Fibroblast of skin of back (primary cell): ENCODE measurements at regions not wholly inside any gene's neighbourhood (a gene's known extent, or its start where the extent isn't known, plus 50 kb on each side); places are given as distances from the start of the nearest gene placed in this dataset.

Experiments
- DNase-seq: peaks from one replicate; pipeline ENCODE4 v3.0.0-alpha.2; 2013

DNA sequence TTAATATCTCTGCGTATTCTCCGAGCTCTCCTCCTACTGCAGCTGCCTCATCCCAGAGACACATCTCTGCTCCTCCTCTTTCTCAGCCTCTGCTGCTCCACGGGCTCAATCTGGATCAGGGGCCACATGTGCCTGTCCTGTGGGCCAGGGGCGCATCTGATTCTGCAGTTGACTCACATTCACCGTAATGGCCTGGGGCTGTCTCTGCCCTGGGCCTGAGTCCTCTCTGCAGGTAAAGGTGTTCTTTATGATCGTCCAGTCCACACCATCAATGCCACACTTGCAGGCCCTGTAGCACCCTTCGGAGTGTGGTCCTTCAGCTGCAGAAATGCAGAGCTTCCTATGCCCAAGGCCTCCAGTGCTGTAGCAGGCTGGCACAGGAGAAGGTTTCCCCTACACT, 154.5 kb downstream of the OAT start:
- no peak for DNase-seq

DNA sequence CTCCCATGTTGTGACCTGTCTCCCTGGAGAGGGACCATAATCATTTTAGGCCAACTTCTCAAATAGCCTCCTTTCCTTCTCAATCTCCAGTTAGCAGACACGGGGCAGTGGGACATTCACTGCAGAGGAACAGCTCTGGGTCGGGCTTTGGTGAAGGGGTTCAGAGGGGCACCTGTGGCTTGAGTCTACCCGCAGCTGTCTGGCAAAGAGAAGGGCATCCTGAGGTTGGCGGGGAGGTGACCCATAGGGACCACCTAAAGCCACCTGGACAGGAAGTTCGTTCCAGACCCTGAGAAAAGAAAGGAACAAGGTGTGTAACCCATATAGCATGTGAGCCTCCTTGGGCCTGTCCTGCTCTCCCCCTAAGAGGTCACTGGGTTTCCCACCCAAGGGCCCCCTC, 155.0 kb downstream of the OAT start:
- DNase-seq, result no peak

DNA sequence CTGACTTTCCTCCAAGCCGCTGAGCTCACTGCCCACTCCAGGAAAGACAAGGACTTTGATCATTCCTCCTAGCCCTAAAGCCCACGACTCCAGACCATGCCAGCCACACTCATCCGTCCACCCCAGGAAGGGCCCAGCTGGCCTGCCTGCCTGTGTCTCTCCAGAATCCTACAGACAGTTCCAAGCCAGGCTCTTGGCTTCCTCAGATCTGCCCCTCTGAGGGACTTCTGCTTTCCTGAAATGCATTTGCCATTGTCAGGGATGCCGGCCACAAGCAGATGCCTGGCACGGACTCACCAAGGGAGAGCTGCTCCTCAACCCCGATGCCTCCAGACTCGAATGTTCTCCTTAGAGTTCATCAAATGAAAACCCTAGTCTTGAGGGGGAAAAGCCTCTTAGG, 155.8 kb downstream of the OAT start:
- DNase-seq, result no peak

DNA sequence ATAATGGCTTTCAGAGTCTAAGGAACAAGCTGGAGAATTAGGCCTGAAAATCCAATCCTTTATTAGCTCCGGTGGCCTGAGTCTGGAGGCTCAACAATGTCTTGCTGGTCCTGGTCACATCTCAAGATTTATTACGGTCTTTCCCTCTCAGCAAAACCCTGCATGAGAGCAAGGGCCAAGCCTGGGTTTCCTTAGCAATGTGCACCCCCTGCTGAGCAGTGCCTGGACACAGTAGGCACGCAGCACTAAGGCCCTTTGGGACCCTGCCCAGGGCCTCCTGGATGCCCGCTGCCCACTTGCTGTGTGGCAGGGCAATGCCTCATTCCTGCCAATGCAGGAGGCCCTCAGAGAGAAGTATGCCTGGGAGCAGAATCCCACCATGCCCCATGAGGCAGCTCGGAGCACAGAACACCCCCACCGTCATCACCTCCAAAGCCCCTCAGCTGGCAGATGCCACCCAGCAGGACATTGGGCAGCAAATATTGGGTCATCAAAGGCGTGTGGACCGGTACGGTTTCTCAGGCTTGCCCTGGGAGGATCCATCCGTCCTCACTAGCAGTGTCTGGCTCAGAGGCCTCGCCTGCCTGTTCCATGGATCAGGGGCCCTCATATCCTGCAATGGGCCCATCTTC, 156.4 kb downstream of the OAT start:
- no peak for DNase-seq

DNA sequence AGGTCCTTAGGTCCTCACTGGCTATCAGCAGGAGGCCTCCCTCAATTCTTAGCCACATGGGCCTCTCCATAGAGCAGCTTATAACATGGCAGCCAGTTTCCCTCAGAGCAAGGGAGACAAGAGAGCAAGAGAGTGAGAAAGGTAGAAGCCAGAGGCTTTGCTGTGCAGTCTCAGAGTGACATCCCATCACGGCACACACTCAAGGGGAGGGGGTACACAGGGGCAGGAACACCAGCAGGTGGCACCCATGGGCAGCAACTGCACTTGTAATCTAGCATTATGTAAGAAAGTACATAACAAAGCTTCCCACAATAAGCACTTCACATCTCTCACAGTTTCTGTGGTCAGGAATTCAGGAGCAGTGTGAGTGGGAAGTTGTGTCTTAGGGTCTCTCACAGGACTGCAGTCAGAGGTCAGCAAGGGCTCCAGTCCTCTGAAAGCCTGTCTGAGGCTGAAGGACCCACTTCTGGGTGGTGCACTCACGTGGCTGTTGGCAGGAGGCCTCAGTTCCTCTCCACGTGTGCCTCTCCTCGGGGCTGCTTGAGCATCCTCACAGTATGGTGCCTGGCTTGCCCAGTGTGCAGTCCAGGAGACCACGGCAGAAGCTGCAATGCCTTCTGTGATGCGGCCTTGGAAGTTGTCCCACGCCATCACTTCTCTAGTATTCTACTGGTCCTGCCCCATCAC, 159.4 kb downstream of the OAT start:
- DNase-seq, result peak; percentile 26

DNA sequence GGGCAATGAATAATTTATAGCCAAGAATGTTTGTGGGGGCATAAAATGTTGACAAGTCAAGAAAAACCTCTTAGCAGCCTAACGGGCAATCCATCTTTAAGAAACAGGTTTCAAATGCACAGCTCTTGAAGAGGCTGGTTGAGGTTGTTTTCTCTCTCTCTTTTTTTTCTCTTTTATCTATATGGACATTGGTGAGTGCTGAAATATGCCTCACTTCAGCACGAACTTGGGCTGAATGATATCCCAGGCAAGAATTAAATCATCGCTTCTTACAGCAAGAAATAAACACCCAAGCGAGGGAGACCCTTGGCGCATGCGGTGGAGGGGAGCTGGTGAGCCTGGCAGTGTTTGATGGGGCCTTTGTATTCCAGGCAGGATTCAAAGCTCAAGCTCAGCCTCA, 160.9 kb downstream of the OAT start:
- DNase-seq, result no peak

DNA sequence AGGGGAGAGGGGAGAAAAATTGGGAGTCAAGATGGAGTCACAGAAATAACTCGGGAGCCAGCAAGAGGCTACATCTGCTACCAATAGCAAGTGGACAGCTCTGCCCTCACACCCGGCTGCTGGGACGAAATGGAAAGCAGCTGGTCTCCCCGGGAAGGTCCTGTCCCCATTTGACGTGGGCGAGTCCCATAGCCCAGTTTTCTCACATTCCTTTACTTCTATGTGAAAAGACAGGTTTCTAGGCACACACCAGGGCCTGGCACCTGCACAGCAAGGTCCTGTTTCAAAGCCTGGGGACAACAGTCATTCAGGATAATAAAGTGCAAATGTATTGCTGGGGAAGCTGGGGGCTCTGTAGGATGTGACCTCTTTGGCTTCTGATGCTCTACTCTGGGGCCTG, 162.6 kb downstream of the OAT start:
- DNase-seq, result no peak

DNA sequence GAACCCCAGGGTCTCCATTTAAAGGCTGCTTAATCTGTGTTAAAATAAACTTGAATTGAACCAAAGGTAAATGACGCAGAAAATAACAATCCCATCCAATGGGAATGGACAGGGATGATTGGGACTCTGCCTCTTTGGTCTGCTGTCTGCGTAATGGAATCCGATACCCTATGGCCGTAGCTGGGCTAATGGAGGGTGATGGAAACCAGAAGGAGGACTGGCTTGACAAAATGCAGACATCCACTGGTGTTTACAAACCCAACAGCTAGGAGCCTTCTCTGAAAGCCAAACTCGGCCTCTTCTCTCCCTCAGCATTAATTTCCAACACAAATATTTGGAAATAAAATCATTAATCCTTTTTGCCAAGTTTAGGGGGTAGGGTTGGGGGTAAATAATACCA, 162.2 kb upstream of the CHST15 start:
- no peak for DNase-seq

DNA sequence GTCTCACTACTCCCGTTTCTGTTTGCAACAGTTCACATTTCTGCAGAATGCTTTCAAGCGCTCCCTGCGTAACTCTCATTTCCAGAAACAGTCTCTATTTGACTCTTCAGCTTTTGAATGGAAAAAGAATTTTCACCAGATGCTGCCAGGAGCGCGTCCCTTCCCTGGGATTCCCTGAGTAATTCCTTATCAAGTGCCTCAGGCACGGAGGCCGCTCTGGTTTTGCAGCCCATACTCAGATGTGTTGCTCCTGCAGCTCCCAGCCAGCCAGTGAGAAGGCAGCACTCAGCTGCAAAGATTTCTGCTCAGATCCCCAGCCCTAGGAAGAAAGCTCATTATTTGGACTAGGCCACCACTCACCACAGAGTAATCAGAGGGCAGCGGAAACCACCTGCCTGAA, 161.1 kb upstream of the CHST15 start:
- no peak for DNase-seq

DNA sequence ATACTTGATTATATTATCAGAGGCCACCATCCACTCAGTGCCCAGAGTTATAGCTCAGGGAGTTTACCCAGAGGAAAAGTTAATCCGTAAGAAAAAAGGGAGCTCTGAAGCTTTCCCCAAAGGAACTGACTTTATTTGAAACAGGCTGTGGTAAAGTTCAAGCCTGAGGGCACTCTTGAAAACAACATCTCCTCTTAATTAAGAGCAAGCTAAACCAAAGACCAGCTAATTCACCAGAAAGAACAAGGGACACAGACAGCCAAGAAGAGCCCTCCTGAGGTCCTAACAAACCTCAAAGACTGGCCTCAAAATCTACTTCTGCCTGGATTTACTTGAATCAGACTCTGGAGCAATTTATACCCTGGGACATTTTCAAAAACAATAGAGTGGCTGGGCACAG, 159.6 kb upstream of the CHST15 start:
- DNase-seq, result no peak

DNA sequence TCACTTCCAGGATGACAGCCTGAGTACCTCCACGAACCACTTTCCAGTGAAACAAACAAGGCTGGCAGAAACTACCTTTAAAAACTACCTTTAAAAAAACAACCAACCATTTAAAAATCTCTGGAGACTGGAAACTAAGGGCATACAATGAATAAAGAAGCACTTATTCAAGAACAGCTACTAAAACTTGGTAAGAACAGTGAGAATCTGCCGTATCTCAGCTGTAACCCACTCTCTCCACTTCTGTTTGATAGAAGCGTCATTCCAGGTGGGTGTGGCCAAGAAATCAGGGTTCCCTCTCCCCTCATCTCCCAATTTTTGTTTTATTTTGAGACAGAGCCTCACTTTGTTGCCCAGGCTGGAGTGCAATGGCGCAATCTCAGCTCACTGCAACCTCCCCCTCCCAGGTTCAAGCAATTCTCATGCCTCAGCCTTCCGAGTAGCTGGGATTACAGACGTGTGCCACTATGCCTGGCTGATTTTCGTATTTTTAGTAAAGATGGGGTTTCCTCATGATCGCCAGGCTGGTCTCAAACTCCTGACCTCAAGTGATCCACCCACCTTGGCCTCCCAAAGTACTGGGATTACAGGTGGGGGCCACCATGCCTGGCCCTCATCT, 158.8 kb upstream of the CHST15 start:
- DNase-seq, result no peak

DNA sequence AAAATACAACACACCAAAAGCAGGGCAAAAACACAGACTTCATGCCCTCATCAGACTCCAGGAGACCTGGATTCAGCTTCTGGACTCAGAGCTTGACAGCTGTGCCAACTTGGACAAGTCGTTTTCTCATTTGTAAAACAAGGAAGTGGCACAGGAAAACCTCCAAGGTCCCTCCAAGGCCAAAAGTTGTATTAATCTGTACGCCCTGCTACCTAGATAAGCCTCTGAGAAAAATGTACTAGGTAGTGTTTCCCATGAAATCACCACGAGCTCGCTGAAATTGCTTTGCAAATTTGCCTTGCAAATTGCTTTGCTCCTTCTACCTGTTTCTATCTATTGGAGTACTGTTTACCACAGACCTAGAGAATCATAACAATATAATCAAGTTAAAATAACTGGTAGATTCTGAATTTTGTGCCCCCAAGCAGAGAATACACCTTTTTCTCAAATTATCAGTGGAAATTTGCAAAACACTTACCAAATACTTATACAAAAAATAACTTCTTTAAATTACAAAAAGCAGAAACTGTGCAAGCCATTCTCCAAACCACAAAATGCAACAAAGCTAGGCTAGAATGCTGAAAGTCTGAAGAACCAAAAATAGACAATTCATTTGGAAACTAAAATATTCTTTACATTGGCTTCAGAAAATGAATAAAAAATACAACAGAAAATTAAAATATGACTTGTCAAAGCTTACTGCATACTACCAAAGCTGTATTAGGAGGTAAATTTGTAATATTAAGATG, 158.1 kb upstream of the CHST15 start:
- DNase-seq, result no peak

DNA sequence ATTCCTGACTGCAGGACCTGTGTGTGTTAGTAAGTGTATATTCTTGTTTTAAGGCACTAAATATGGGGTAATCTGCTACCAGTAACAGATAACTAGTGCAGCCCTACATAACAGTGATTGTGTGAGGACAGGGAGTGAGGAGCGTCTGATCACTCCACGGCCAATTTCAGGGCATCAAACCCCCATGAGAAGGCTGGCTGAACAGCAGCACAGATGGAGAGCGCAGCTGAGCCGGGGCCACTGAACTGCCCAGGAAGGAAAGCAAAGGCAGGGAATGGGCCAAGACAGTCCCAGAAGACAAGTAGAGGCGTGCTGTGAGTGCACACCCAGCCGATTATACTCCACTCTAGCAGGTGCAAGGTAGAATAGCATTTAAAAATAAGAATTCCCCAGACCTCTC, 157.1 kb upstream of the CHST15 start:
- DNase-seq, result no peak

DNA sequence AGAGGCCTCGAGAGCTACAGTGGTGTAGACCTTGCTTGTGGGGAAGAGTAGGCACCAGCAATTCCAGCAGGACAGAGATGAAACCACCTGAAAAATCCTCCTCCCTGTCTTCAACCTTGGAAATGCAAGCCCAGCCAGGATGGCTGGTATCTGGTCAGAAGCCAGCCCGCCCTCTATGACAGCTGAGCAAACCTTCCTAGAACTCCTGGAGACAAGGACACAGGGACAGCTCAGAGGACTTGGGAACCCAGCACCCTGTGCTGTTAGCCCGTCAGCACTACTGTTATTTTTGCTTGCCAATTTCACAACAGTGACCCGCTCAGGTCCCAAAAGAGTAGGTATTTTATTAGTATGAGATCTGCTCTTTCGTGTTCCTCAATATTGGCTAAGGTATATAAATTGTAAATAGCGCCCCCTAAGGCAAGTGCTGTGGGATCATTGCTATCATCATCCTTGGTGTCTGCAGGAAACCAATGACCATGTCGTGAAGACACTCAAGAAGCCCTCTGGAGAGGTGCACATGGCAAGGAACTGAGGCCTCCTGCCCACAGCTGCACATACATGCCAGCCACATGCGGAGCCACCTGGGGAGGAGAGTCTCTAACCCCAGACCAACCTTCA, 156.5 kb upstream of the CHST15 start:
- no peak for DNase-seq

DNA sequence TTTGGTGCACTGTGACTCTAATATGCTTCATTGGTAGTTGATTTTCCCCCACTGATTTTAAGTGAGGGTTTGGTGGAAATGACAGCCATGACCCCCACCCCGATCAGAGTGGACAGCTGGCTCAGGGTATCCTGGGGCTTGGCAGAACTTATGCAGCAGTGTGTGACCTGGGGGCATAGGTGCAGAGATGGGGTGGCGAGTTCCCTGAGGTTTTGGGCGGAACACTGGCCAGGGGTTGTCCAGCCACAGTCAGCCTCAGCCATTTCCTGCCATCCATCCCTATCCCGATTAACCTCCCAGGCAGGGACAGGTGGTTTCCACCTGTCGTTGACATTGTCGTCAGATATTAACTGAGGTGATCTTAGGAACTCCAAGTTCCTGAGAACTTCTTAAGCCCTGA, 155.8 kb upstream of the CHST15 start:
- DNase-seq, result no peak

DNA sequence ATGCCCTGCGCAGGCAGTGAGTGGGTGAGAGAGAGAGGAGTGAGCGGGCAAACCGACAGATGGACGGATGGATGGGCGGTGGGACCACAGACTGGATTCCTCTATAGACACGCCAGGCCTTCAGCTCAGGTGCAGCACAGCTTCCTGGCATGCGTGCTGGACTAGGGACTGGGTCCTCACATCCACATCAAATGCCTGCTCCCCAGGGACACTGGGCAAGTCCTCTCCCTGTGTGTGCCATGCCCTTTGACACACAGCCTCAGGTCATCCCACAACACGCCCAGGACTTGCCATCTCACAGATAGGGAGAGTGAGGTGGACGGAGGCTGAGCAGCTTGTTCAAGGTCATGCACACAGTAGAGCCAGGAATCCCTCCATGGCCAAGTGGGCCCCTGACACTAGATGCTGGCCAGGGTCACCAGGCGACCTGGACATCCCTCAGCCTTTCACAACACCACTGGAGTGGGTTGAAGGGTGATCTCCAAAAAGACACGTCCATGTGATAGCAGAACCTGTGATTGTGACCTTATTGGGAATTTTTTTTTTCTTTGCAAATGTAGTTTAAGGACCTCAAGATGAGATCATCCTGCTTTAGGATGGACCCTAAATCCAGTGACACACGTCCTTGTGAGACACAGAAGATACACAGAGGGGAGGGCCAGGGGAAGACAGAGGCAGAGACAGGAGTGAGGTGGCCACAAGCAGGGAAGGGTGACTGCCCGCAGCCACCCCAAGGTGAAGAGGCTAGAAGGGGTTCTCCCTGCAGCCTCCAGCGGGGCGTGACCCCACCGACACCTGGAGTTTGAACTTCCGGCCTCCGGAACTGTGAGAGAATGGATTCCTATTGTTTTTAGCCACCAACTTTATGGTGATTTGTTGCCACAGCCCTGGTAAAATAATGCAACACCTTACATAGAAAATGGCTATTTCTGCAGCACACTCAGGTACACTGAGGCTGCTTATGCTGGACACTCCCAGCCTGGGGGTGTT, 155.0 kb upstream of the CHST15 start:
- DNase-seq, result no peak

DNA sequence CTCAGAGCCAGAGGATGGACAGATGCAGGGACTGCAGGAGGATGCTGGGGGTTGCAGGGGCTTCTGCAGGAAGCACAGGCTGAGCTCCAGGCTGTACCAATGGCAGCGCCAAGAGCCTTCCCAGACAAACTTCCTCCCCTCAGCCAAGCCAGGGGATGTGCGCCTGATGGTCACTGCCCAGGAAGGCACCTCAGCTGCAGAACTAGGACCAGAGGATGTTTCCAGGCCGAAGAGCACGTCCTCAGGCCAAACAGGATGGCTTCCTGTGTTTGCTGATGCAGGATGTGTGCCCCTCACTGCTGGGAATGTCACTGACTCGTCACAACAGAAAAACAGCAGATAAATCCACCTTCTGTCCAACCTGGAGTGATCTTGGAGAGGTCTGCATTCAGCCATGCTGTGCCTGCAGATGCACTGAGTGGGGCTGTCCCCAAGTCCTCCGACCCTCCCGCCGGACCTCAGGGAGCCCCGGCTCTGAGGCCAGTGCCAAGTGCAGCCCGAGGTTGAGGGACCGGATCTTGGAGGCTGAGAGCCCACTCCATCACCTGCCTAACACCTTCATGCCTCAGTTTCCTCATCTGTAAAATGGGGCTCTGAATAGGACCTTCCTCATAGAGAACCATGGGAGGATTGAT, 152.5 kb upstream of the CHST15 start:
- no peak for DNase-seq

DNA sequence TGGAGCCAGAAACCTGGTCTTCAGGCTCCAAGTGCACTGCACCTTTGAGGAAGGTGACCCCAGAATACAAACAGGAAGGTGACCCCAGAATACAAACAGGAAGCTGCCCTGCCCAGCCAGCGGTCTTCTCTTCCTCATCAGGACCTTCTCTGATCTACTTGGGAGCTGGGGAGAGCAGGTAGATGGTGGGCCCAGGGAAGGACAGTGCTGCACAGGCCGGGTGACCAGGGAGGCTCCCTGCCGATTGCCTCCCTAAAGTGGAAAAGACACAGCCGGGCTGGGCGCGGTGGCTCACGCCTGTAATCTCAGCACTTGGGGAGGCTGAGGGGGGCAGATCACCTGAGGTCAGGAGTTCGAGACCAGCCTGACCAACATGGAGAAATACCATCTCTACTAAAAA, 151.8 kb upstream of the CHST15 start:
- no peak for DNase-seq

DNA sequence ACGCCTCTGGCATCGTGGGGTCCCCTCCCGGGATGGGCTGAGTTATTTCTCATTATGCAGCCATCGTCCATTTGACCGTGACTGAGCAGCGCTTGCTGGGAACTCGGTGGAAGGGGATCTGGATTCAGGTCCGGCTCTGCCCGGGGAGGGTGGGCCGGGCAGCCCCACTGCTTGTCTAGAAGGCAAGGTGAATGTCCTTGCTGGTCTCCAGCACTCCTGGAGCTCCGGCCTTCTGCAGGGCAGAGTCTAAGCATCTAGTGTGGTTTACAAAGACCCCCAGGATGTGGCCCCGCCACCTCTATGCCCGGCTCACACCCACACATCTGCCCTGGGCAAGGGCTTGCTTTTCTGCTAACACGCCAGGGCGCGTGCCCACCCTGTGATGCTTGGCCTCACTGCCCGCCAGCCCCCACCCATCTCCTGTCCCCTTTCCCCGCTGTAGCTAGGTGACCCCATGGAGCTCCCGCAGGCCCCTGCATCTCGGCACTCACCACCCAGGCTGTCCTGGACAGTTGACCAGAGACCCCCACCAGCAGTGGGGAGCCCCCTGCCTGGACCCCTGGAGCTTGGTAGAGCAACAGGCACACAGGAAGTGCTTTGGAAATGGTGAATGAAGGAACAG, 151.0 kb upstream of the CHST15 start:
- no peak for DNase-seq

DNA sequence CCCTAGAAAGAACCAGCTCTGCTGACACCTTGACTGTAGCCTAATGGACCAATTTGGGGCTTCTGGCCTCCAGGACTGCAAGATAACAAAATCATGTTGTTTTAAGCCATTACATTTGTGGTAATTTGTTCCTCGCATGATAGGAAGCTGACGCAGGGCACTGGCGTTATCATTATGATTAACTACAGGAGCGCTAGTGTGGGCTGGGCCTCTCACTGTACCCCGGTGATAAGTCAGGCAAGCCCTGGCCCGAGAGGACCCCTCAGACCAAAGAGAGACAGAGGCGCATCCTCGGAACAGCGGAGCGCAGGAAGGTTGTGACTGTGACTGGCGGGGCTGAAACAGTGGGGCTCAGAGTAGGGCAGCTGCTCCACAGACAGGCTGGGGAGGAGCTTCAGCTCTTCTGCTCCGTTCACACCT, 150.3 kb upstream of the CHST15 start:
- DNase-seq, result no peak

DNA sequence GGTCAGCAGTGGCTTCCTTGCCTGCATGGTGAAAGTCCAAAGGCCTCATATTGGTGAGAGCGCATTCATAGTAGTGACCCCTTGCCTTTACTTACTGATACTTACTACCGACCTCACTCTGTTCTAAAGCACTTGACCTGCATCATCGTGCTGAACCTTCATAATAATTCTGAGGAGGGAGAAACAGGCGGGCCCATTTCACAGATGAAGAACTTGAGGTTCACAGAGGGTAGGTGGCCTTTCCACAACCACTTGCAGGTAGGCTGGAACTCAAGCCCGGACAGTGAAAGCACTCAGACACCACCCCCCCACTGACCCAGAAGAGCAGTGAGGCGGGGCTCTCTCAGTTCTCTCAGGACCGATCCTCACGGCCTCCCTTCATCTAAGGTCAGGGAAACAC, 149.4 kb upstream of the CHST15 start:
- DNase-seq, result no peak
